SH-SY5Y (cell line): ENCODE measurements at regions not wholly inside any gene's neighbourhood (a gene's known extent, or its start where the extent isn't known, plus 50 kb on each side); places are given as distances from the start of the nearest gene placed in this dataset.

Experiments
- GATA2 ChIP-seq: IDR thresholded peaks from 2 replicates; pipeline ENCODE4 v1.6.1; 2011; ENCODE audit warnings: mild to moderate bottlenecking, low read depth, low read length
- GATA3 ChIP-seq: IDR thresholded peaks from 2 replicates; pipeline ENCODE4 v1.6.1; 2011; ENCODE audit warnings: low read depth, mild to moderate bottlenecking, low read length, moderate library complexity

- no peak for TF ChIP-seq GATA3
- TF ChIP-seq GATA2, result no peak
Measured at GRCh38 chr10:22156750-22157149, 61.1 kb downstream of the EBLN1 start.
